A549 (cell line): ENCODE measurements at regions not wholly inside any gene's neighbourhood (a gene's known extent, or its start where the extent isn't known, plus 50 kb on each side); places are given as distances from the start of the nearest gene placed in this dataset.

Experiments used
- ATAC-seq, 2 experiments: fragments of 200-7000 bp in 1 of 2; fragments of >200 bp in 1 of 2; cut with Nextera tagmentation in 1 of 2; cut with Tn5 transposase in 1 of 2; 3 replicates each; pipeline versions ENCODE4 v1.8.0 to v1.9.1; 2018 to 2020; ENCODE audit warnings: mild to moderate bottlenecking in 1 of 2, moderate library complexity in 1 of 2
- CTCF ChIA-PET: fragments of 300-600 bp; sonication (Branson Sonifier 250); formaldehyde crosslinking; extraction: SDS; loops from one replicate; lab custom pipeline; 2021; ENCODE audit warnings: antibody characterized with exemption, inconsistent platforms; lab: Yijun Ruan, JAX
- POLR2A ChIA-PET: fragments of 350-600 bp; formaldehyde crosslinking; extraction: SDS; loops from one replicate; lab custom pipeline; 2021; ENCODE audit warnings: antibody characterized with exemption, inconsistent platforms; lab: Yijun Ruan, JAX
- DNase-seq, 2 experiments: peaks; one replicate each; pipeline versions ENCODE4 v3.0.0 to v3.0.0-alpha.2; 2011 to 2016; ENCODE audit warnings: low read depth in 1 of 2, low spot score in 1 of 2
- FAIRE-seq: peaks from 2 replicates; lab custom pipeline; 2011; peaks lifted over from hg19 to GRCh38; lab: Jason Lieb, UNC
- H3K27ac ChIP-seq, 2 experiments: fragments of >200 bp; sonication (Bioruptor Twin); formaldehyde crosslinking; 3 replicates each; pipeline ENCODE4 v1.5.1; 2016 to 2017
- H3K4me1 ChIP-seq: fragments of >200 bp; sonication (Bioruptor Twin); formaldehyde crosslinking; 3 replicates; pipeline ENCODE4 v1.6.1; 2016
- H3K4me2 ChIP-seq: fragments of >200 bp; sonication (Bioruptor Twin); formaldehyde crosslinking; 3 replicates; pipeline ENCODE4 v1.6.1; 2016
- H3K4me3 ChIP-seq: fragments of >200 bp; sonication (Bioruptor Twin); formaldehyde crosslinking; 3 replicates; pipeline ENCODE4 v1.5.1; 2016
- H3K9me3 ChIP-seq: fragments of >200 bp; sonication (Bioruptor Twin); formaldehyde crosslinking; 3 replicates; pipeline ENCODE4 v1.6.1; 2016
- BHLHE40 ChIP-seq: IDR thresholded peaks from 2 replicates; pipeline ENCODE4 v1.6.1; 2012; ENCODE audit warnings: low read depth, low read length, inconsistent platforms
- CBX8 ChIP-seq: fragments of 200-600 bp; sonication (generic); IDR thresholded peaks from 2 replicates; pipeline ENCODE4 v1.6.1; 2016
- EHF ChIP-seq: fragments of 250-450 bp; sonication (Bioruptor Pico); IDR thresholded peaks from 2 replicates; pipeline ENCODE4 v1.5.0; 2020; ENCODE audit warnings: mild to moderate bottlenecking
- FOSB ChIP-seq: fragments of 250-450 bp; sonication (Bioruptor Pico); IDR thresholded peaks from 2 replicates; pipeline ENCODE4 v1.5.0; 2020; ENCODE audit warnings: mild to moderate bottlenecking, moderate library complexity
- FOSL2 ChIP-seq, 2 experiments: fragments of 450-650 bp in 1 of 2; fragments of >200 bp in 1 of 2; sonication (Bioruptor Twin) in 1 of 2; formaldehyde crosslinking; IDR thresholded peaks; 2 replicates each; pipeline versions ENCODE4 v1.5.0 to v1.6.1; 2016 to 2020; ENCODE audit warnings: mild to moderate bottlenecking in 1 of 2, moderate library complexity in 1 of 2
- HEYL ChIP-seq: fragments of 250-450 bp; sonication (Bioruptor Pico); IDR thresholded peaks from 2 replicates; pipeline ENCODE4 v1.8.0; 2021; ENCODE audit warnings: mild to moderate bottlenecking, moderate library complexity
- HOXA7 ChIP-seq: fragments of 250-450 bp; sonication (Bioruptor Pico); IDR thresholded peaks from 2 replicates; pipeline ENCODE4 v1.5.0; 2020; ENCODE audit warnings: mild to moderate bottlenecking, moderate library complexity
- HOXB5 ChIP-seq: fragments of 250-450 bp; sonication (Bioruptor Pico); IDR thresholded peaks from 2 replicates; pipeline ENCODE4 v1.5.0; 2020; ENCODE audit warnings: mild to moderate bottlenecking, moderate library complexity
- JUN ChIP-seq, 2 experiments: fragments of >200 bp; sonication (Bioruptor Twin); formaldehyde crosslinking; IDR thresholded peaks; 2 replicates in 1 of 2; 3 replicates in 1 of 2; pipeline ENCODE4 v1.6.1; 2016 to 2017
- KDM5A ChIP-seq: fragments of 200-600 bp; sonication (generic); IDR thresholded peaks from 2 replicates; pipeline ENCODE4 v1.6.1; 2016; ENCODE audit warnings: antibody characterized with exemption, mild to moderate bottlenecking
- MYC ChIP-seq: IDR thresholded peaks from 2 replicates; pipeline ENCODE4 v1.6.1; 2012; ENCODE audit warnings: mild to moderate bottlenecking, inconsistent platforms, low read length, improper control_type of control experiment, borderline replicate concordance
- NFE2L2 ChIP-seq: fragments of 150-350 bp; conservative IDR thresholded peaks from 2 replicates; pipeline ENCODE4 v1.6.1; 2014; ENCODE audit warnings: low read length
- NR3C1 ChIP-seq: fragments of >200 bp; sonication (Bioruptor Twin); formaldehyde crosslinking; IDR thresholded peaks from 3 replicates; pipeline ENCODE4 v1.6.1; 2017
- POLR2A ChIP-seq: IDR thresholded peaks from 2 replicates; pipeline ENCODE4 v1.6.1; 2012; ENCODE audit warnings: mild to moderate bottlenecking, low read length
- POLR2AphosphoS2 ChIP-seq: conservative IDR thresholded peaks from 2 replicates; pipeline ENCODE4 v1.6.1; 2012; ENCODE audit warnings: low read length, improper control_type of control experiment, inconsistent platforms
- RARB ChIP-seq: fragments of 250-450 bp; sonication (Bioruptor Pico); IDR thresholded peaks from 2 replicates; pipeline ENCODE4 v1.8.0; 2021; ENCODE audit warnings: mild to moderate bottlenecking, moderate library complexity
- RNF2 ChIP-seq: fragments of 200-600 bp; sonication (generic); IDR thresholded peaks from 2 replicates; pipeline ENCODE4 v1.6.1; 2016; ENCODE audit warnings: low read depth, mild to moderate bottlenecking, antibody characterized with exemption, moderate library complexity, borderline replicate concordance
- SREBF2 ChIP-seq: fragments of 450-650 bp; IDR thresholded peaks from 2 replicates; pipeline ENCODE4 v1.6.1; 2014; ENCODE audit warnings: mild to moderate bottlenecking, moderate library complexity
- TFCP2L1 ChIP-seq: fragments of 250-450 bp; sonication (Bioruptor Pico); IDR thresholded peaks from 2 replicates; pipeline ENCODE4 v1.5.0; 2021; ENCODE audit warnings: mild to moderate bottlenecking
- ZC3H11A ChIP-seq: fragments of 450-650 bp; IDR thresholded peaks from 2 replicates; pipeline ENCODE4 v1.6.1; 2014; ENCODE audit warnings: antibody characterized with exemption, mild to moderate bottlenecking
- ZFP36 ChIP-seq: fragments of 450-650 bp; IDR thresholded peaks from 2 replicates; pipeline ENCODE4 v1.6.1; 2014; ENCODE audit warnings: borderline replicate concordance; ENCODE audit not compliant: partially characterized antibody
- WGBS: methylation state at CpG from one replicate; pipeline ENCODE4 v1.1.6; 2017; ENCODE audit errors: missing lambda C conversion rate; 5-methylcytosine and 5-hydroxymethylcytosine counted together
- TF ChIP-seq, protein P1 (sequence below): fragments of 150-350 bp; IDR thresholded peaks from 2 replicates; pipeline ENCODE4 v1.6.1; 2014; ENCODE audit warnings: low read depth, mild to moderate bottlenecking, low read length
- TF ChIP-seq, protein P2 (sequence below): fragments of 250-450 bp; sonication (Bioruptor Pico); IDR thresholded peaks from 2 replicates; pipeline ENCODE4 v1.5.0; 2021; ENCODE audit warnings: mild to moderate bottlenecking, moderate library complexity, borderline replicate concordance
- TF ChIP-seq, protein P3 (sequence below): fragments of >200 bp; sonication (Bioruptor Twin); formaldehyde crosslinking; IDR thresholded peaks from 2 replicates; pipeline ENCODE4 v1.6.1; 2016
- TF ChIP-seq, protein P4 (sequence below): IDR thresholded peaks from 2 replicates; pipeline ENCODE4 v1.6.1; 2012
- TF ChIP-seq, protein P5 (sequence below): fragments of 450-650 bp; IDR thresholded peaks from 2 replicates; pipeline ENCODE4 v1.6.1; 2014; ENCODE audit warnings: antibody characterized with exemption
- TF ChIP-seq, protein P6 (sequence below): fragments of >200 bp; sonication (Bioruptor Twin); formaldehyde crosslinking; IDR thresholded peaks from 3 replicates; pipeline ENCODE4 v1.5.1; 2016
- TF ChIP-seq, protein P7 (sequence below): fragments of >200 bp; sonication (Bioruptor Twin); formaldehyde crosslinking; IDR thresholded peaks from 3 replicates; pipeline ENCODE4 v1.6.1; 2016
- TF ChIP-seq, protein P8 (sequence below): IDR thresholded peaks from 2 replicates; pipeline ENCODE4 v1.6.1; 2012; ENCODE audit warnings: low read depth, borderline replicate concordance

DNA sequence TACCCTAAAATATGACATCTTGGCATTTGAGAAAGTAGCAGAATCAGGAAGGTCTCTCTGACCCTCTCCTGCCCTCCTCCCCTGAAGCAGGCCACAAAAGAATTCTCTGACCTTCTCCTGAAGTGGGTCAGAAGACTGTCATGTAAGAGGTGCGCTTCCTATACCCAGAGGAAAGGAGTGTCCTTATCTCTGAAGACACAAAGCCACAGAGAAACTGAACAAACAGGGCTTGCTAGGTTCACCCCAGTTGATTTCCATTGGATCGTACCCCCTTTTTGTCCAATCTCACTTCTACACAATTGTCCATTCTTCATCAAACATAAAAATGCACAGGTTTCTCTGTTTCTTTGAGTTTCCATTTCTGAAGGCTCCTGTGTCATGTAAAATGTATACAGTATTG, 272.0 kb upstream of the SOX4 start:
- Histone ChIP-seq H3K4me3 (no peak overlapping the region), H3K4me2 (no peak overlapping the region), H3K27ac (no peak overlapping the region), H3K9me3 (no peaks in the 10 kb centered on the region), H3K4me1 (peaks cover 9% of the 10 kb centered on the region; the same call in 1 of the 3 replicates)
- ChIA-PET CTCF (interaction anchor here (0.7 kb wide), 1 partner anchor 14 kb away, joined by 3 read pairs; no protein-coding TSS in a partner anchor), POLR2A (no interaction called here)
- WGBS = 81% methylated on average over 2 of the region's 2 CpGs
- DNase-seq (no peak), ATAC-seq (no peak), FAIRE-seq (no peak)
- TF ChIP-seq, protein P1, sequence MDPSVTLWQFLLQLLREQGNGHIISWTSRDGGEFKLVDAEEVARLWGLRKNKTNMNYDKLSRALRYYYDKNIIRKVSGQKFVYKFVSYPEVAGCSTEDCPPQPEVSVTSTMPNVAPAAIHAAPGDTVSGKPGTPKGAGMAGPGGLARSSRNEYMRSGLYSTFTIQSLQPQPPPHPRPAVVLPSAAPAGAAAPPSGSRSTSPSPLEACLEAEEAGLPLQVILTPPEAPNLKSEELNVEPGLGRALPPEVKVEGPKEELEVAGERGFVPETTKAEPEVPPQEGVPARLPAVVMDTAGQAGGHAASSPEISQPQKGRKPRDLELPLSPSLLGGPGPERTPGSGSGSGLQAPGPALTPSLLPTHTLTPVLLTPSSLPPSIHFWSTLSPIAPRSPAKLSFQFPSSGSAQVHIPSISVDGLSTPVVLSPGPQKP = no peak
- TF ChIP-seq MYC (no peak), ZC3H11A (no peak), FOSL2 (IDR thresholded peaks at IDR 0.05) (no peak), FOSL2 (CRISPR knock-in tag; IDR thresholded peaks at IDR 0.05) (no peak), FOSB (no peak), ZFP36 (no peak), JUN (IDR thresholded peaks at IDR 0.05) (no peak), EHF (CRISPR knock-in tag) (no peak), POLR2AphosphoS2 (no peak), BHLHE40 (no peak), CBX8 (no peak), TFCP2L1 (no peak), RARB (no peak), KDM5A (no peak)
- TF ChIP-seq, protein P2, sequence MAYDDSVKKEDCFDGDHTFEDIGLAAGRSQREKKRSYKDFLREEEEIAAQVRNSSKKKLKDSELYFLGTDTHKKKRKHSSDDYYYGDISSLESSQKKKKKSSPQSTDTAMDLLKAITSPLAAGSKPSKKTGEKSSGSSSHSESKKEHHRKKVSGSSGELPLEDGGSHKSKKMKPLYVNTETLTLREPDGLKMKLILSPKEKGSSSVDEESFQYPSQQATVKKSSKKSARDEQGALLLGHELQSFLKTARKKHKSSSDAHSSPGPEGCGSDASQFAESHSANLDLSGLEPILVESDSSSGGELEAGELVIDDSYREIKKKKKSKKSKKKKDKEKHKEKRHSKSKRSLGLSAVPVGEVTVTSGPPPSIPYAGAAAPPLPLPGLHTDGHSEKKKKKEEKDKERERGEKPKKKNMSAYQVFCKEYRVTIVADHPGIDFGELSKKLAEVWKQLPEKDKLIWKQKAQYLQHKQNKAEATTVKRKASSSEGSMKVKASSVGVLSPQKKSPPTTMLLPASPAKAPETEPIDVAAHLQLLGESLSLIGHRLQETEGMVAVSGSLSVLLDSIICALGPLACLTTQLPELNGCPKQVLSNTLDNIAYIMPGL (CRISPR knock-in tag) = no peak
- TF ChIP-seq, protein P3, sequence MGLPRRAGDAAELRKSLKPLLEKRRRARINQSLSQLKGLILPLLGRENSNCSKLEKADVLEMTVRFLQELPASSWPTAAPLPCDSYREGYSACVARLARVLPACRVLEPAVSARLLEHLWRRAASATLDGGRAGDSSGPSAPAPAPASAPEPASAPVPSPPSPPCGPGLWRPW = no peak
- TF ChIP-seq, protein P4, sequence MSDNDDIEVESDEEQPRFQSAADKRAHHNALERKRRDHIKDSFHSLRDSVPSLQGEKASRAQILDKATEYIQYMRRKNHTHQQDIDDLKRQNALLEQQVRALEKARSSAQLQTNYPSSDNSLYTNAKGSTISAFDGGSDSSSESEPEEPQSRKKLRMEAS = no peak
- TF ChIP-seq, protein P5, sequence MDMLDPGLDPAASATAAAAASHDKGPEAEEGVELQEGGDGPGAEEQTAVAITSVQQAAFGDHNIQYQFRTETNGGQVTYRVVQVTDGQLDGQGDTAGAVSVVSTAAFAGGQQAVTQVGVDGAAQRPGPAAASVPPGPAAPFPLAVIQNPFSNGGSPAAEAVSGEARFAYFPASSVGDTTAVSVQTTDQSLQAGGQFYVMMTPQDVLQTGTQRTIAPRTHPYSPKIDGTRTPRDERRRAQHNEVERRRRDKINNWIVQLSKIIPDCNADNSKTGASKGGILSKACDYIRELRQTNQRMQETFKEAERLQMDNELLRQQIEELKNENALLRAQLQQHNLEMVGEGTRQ = no peak
- TF ChIP-seq, protein P6, sequence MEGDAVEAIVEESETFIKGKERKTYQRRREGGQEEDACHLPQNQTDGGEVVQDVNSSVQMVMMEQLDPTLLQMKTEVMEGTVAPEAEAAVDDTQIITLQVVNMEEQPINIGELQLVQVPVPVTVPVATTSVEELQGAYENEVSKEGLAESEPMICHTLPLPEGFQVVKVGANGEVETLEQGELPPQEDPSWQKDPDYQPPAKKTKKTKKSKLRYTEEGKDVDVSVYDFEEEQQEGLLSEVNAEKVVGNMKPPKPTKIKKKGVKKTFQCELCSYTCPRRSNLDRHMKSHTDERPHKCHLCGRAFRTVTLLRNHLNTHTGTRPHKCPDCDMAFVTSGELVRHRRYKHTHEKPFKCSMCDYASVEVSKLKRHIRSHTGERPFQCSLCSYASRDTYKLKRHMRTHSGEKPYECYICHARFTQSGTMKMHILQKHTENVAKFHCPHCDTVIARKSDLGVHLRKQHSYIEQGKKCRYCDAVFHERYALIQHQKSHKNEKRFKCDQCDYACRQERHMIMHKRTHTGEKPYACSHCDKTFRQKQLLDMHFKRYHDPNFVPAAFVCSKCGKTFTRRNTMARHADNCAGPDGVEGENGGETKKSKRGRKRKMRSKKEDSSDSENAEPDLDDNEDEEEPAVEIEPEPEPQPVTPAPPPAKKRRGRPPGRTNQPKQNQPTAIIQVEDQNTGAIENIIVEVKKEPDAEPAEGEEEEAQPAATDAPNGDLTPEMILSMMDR = no peak

DNA sequence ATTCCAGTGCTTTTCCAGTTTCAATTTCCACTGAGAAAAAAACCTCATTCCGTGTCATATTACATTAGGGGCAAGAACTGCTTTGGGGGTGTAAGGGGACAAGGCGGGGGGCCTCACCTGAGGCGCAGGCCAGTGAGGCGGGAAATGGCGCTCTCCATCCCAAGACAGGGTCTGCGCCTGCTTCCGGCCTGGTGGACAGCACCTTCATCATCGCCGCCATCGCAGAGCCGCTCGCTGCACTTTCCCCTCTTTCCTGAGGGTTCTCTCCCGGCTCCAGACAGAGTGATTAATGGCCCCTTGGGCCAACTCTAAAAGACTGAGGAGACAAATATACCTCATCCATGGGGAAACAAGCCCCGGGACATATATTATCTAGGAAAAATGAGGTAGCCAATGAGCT, 270.0 kb upstream of the SOX4 start:
- DNase-seq (no peak), FAIRE-seq (no peak), ATAC-seq (no peak)
- ChIA-PET CTCF (no interaction called here), POLR2A (no interaction called here)
- H3K4me2 ChIP-seq = no peak overlapping the region
- TF ChIP-seq HEYL = no peak
- TF ChIP-seq, protein P5 = no peak
- TF ChIP-seq RNF2 = no peak
- no peak for TF ChIP-seq HOXB5 (CRISPR knock-in tag)
- no peak for TF ChIP-seq NR3C1
- no peak for TF ChIP-seq EHF (CRISPR knock-in tag)
- no peak for TF ChIP-seq SREBF2
- TF ChIP-seq, protein P7, sequence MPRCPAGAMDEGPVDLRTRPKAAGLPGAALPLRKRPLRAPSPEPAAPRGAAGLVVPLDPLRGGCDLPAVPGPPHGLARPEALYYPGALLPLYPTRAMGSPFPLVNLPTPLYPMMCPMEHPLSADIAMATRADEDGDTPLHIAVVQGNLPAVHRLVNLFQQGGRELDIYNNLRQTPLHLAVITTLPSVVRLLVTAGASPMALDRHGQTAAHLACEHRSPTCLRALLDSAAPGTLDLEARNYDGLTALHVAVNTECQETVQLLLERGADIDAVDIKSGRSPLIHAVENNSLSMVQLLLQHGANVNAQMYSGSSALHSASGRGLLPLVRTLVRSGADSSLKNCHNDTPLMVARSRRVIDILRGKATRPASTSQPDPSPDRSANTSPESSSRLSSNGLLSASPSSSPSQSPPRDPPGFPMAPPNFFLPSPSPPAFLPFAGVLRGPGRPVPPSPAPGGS = no peak
- TF ChIP-seq HOXA7 (CRISPR knock-in tag) = no peak
- TF ChIP-seq POLR2A = no peak
- no peak for TF ChIP-seq MYC
- TF ChIP-seq, protein P8, sequence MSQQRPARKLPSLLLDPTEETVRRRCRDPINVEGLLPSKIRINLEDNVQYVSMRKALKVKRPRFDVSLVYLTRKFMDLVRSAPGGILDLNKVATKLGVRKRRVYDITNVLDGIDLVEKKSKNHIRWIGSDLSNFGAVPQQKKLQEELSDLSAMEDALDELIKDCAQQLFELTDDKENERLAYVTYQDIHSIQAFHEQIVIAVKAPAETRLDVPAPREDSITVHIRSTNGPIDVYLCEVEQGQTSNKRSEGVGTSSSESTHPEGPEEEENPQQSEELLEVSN = no peak
- TF ChIP-seq CBX8 = no peak
- no peak for TF ChIP-seq NFE2L2
- TF ChIP-seq, protein P3 = no peak
- 93% methylated on average over 11 of the region's 14 CpGs for WGBS
- no peak overlapping the region for H3K4me3 ChIP-seq
- H3K9me3 ChIP-seq = no peaks in the 10 kb centered on the region
- peaks cover 9% of the 10 kb centered on the region; the same call in 1 of the 3 replicates for H3K4me1 ChIP-seq
- H3K27ac ChIP-seq = no peak overlapping the region
